HG03066 (cell line): ENCODE measurements at regions not wholly inside any gene's neighbourhood (a gene's known extent, or its start where the extent isn't known, plus 50 kb on each side); places are given as distances from the start of the nearest gene placed in this dataset.

ENCODE experiments used
- ATAC-seq: cut with Tn5 transposase; IDR thresholded peaks from one replicate; pipeline ENCODE4 v1.9.1; 2021; ENCODE audit warnings: low read depth; ENCODE audit not compliant: unreplicated experiment

- ATAC-seq: no peak
These were observed 1443.0 kb upstream of the LRRTM1 start for GRCh38 chr2:81747481-81748070.

DNA sequence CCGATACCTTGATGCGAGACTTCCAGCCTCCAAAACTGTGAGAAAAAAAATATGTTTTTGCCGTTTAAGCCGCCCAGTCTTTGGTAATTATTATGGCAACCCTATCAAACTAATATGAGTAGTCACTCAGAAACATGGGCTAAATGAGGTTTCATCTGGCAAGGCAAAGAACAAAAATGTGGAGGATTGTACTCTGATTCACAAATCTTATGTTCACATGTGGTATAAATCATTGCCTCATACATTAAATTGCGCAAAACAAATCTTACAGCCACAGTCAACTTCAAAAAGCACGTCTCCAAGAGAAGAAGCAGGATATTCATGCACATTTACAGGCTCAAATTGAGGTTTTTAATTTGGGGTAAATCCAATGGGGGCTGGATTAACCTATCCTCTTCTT lies 1435.4 kb upstream of the LRRTM1 start:
- no peak for ATAC-seq

GRCh38 chr2:81734981-81735380 lies 1430.4 kb upstream of the LRRTM1 start:
- no peak for ATAC-seq

DNA sequence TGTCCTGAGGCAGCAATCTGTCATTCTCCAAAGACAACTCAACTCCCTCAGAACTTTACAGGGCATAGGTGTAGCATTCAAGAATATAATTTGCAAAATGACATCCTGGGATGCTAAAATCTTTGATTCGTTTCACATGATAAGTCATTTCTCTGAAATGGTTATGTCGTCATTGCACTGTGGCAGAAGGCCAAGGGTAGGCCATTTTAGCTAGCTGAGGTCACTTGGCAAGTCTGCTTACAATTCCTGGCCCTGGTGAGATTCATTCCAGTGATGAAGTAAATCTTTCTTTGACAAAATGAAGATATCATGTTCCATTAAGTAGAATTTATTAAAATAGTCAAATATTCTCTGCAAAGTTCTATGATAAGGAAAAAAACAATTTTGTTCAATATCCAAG lies 1410.3 kb upstream of the LRRTM1 start:
- no peak for ATAC-seq

DNA sequence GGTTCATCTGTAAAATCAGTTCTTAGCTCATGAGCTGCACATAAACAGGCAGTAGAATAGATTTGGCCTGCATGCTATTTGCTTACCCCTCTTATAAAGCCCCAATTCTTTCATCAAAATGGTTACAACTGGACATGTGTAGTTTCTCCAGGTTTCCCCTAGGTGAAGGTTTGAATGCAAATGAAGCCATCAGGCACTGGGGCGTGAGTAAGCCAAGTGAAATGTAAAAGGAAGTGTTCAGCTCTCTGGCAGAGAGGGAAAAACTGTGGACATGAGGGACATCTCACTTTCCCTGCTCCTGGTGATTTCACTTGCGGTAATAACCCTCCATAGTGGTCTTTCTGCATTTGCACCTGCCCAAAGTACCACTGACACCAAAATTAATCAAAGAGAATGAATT lies 1402.3 kb upstream of the LRRTM1 start:
- no peak for ATAC-seq

DNA sequence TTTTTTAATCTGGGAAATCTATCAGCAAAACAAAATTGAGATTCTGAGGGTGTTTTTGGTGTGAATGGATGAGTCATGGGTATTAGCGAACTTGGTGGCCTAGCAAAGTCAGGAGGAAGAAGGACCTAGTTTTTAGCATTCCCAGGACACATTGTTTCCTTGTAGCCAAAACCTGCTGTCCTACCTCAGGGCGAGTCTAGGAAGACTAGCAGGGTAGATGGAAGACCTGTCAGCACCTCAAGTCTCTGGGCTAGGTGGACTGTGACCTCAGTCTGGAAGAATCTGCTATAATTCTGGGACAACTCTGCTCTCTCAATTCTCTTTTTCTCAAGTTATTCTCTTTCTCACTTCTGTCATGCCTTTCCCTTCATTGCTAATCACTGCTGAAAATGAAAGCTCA lies 1399.3 kb upstream of the LRRTM1 start:
- no peak for ATAC-seq

DNA sequence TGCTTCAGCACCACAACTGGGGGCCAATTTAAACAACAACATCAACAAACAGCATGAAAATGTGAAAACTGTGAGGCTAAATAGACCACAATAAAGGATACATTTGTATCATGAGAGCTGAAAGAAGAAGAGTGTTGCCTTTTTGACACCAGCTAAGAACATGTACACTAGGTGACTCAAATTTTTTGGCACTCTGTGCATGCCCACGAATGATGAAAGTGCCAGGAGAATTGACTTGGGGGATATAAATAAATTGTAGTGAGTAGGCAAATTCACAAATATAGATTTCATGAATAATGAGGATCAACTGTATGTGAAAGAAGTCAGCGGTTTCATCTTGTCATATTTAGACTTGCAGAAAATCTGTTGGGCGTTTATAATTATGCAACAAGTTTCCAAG lies 1388.0 kb upstream of the LRRTM1 start:
- ATAC-seq: no peak

GRCh38 chr2:81675641-81676040 lies 1371.1 kb upstream of the LRRTM1 start:
- no peak for ATAC-seq

DNA sequence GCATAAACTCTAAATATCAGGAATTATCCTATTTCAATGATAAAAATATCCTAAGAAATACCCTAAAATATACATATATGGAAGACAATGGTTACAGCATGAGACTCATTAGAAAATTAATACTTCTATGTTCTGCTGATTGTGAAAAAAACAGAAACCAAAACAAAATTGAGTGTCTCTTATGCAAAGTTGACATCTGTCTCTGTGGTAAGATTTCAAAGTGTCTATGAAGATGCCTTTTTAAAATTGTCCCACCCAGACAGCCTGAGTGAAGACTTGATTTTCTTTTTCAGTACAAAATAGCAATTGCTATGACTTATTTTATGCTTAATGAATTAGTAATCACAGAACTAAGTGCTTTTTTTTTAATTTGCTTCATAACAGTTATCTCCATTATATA lies 1368.4 kb upstream of the LRRTM1 start:
- no peak for ATAC-seq

- no peak for ATAC-seq
These were observed 1368.0 kb upstream of the LRRTM1 start for GRCh38 chr2:81672516-81672915.

GRCh38 chr2:81670885-81671284 lies 1366.3 kb upstream of the LRRTM1 start:
- ATAC-seq: no peak

GRCh38 chr2:81661081-81661480 lies 1356.5 kb upstream of the LRRTM1 start:
- no peak for ATAC-seq

GRCh38 chr2:81658227-81658626 lies 1353.7 kb upstream of the LRRTM1 start:
- no peak for ATAC-seq

DNA sequence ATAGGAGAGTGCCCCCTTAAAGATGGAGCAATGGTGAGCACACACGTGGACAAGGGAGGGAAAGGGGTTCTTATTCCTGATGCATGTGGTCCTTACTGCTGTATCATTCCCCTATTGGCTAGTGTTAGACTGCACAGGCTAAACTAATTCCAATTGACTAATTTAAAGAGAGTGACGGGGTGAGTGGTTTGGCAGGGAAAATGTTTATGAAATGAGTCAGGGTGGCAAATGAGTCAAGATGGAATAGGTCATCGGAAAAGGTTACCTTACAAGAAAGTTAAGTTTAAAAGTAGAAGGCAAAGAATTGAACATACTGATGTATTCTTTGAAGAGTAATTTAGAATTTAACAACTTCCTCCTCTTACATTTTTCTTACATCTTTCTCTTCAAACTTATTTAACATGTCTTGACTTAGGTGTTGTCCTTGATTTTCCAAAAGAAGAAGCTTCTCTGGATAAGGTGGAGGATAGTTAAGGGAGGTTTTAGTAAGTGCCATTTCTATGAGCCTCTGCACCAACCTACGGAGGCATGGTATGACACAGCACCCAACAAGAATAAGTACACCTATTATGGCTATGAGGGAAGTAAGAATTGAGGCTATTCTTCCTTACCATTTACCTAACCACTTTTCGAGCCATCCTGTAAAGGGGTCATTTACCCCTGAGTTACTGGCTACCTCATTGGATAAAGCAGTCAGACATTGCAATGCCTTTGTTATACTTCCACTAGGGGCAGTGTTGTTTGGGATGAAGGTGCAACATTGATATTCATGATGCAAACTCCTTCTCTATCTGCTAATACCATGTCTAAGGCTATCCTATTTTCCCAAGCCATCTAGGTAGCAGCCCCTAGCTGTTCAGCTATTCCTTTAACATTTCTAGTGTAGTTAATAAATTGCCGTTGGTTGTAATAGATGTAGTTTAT lies 1345.8 kb upstream of the LRRTM1 start:
- ATAC-seq: no peak

- no peak for ATAC-seq
These were observed 1344.3 kb upstream of the LRRTM1 start for GRCh38 chr2:81648806-81649205.

GRCh38 chr2:81648370-81648769 lies 1343.8 kb upstream of the LRRTM1 start:
- no peak for ATAC-seq

- no peak for ATAC-seq
These were observed 1343.2 kb upstream of the LRRTM1 start for GRCh38 chr2:81647715-81648230.

- no peak for ATAC-seq
These were observed 1341.3 kb upstream of the LRRTM1 start for GRCh38 chr2:81645745-81646301.

- ATAC-seq: no peak
These were observed 1339.6 kb upstream of the LRRTM1 start for GRCh38 chr2:81644189-81644588.

DNA sequence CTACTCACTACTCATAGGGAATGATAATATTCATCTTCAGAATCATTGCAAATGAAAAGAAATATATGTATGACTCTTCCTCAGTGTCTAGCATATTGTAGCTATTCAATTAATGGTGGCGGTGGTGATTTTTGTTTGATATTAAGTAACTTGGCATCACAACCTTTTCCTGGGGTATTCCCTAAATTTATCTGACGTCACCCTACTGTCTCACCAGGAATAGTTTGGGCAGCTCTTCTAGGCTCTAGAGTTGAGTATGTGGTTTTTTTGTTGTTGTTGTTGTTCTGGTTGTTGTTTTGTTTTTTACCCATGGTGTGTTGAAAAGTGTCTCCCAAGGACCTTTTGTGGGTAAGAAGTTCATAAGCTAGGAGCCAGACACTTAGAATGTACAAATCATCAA lies 1320.3 kb upstream of the LRRTM1 start:
- ATAC-seq: no peak

DNA sequence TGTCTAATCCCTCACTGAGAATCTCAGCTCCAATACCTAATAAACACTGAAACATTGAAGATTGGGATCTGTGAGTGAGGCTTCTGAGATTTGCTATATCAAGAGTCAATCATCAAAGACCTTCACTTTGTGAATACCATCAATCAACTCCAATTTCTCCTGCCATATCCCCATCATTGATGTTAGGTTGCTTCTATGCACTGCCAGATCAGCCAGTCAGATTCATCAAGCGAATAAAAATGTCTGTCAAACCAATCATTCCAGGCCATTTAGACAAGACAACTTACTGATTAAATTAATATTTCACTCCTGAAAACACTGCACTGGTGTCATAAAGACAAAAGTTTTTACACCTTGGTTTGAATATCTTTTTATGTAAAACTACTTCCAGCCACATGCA lies 1295.5 kb upstream of the LRRTM1 start:
- no peak for ATAC-seq

GRCh38 chr2:81598453-81598852 lies 1293.9 kb upstream of the LRRTM1 start:
- ATAC-seq: no peak
